ENCODE measurements at regions not wholly inside any gene's neighbourhood (a gene's known extent, or its start where the extent isn't known, plus 50 kb on each side); places are given as distances from the start of the nearest gene placed in this dataset.

GRCh38 chr1:208763971-208764370 is 519.8 kb upstream of the PLXNA2 start:
- Mint-ChIP-seq H3K4me1 (no peaks in the 10 kb centered on the region), H3K27me3 (ENCODE audit: insufficient read depth) (no peaks in the 10 kb centered on the region), H3K4me3 (no peak overlapping the region), H3K36me3 (ENCODE audit: low read depth) (no peaks in the 10 kb centered on the region), H3K27ac (no peak overlapping the region), H3K9me3 (no peaks in the 10 kb centered on the region)
- no peak for TF ChIP-seq CTCF (conservative IDR thresholded peaks at IDR 0.05)
- Histone ChIP-seq H3K4me3 (ENCODE audit: low read length) (no peak overlapping the region), H3K36me3 (ENCODE audit: control insufficient read depth, insufficient read depth, low read length) (no peaks in the 10 kb centered on the region), H3K9ac (ENCODE audit: extremely low read depth, low read length, poor library complexity, severe bottlenecking) (no peak overlapping the region), H3K9me3 (ENCODE audit: control insufficient read depth, low read length) (no peaks in the 10 kb centered on the region), H3K4me1 (ENCODE audit: control insufficient read depth, insufficient read depth, low read length) (no peaks in the 10 kb centered on the region), H3K27ac (ENCODE audit: low read depth, low read length) (no peak overlapping the region), H3K27me3 (ENCODE audit: control insufficient read depth, insufficient read depth, low read length, poor library complexity, severe bottlenecking) (no peaks in the 10 kb centered on the region)
- DNase-seq = no peak
- WGBS, 2 experiments (ENCODE audit: insufficient coverage in 1 of 2, insufficient read length in 1 of 2) = 96 to 100% methylated on average over 1 to 2 of the region's 2 CpGs

- 79 to 82% methylated on average over 3 to 4 of the region's 4 CpGs for WGBS, 2 experiments (ENCODE audit: insufficient coverage in 1 of 2, insufficient read length in 1 of 2)
- H3K9me3 ChIP-seq (ENCODE audit: control insufficient read depth, low read length) = no peaks in the 10 kb centered on the region
- no peaks in the 10 kb centered on the region for H3K4me1 ChIP-seq (ENCODE audit: control insufficient read depth, insufficient read depth, low read length)
- H3K4me1 Mint-ChIP-seq = no peaks in the 10 kb centered on the region
- no peaks in the 10 kb centered on the region for H3K9me3 Mint-ChIP-seq
- no peak overlapping the region for H3K4me3 ChIP-seq (ENCODE audit: low read length)
- TF ChIP-seq CTCF (conservative IDR thresholded peaks at IDR 0.05) = no peak
- no peaks in the 10 kb centered on the region for H3K36me3 Mint-ChIP-seq (ENCODE audit: low read depth)
- H3K27ac Mint-ChIP-seq = no peak overlapping the region
- H3K27me3 ChIP-seq (ENCODE audit: control insufficient read depth, insufficient read depth, low read length, poor library complexity, severe bottlenecking) = no peaks in the 10 kb centered on the region
- no peak for DNase-seq
- H3K27ac ChIP-seq (ENCODE audit: low read depth, low read length) = no peak overlapping the region
- no peak overlapping the region for H3K4me3 Mint-ChIP-seq
- no peak overlapping the region for H3K9ac ChIP-seq (ENCODE audit: extremely low read depth, low read length, poor library complexity, severe bottlenecking)
- H3K36me3 ChIP-seq (ENCODE audit: control insufficient read depth, insufficient read depth, low read length) = no peaks in the 10 kb centered on the region
- H3K27me3 Mint-ChIP-seq (ENCODE audit: insufficient read depth) = no peaks in the 10 kb centered on the region
Observed at GRCh38 chr1:208766832-208767231, 522.6 kb upstream of the PLXNA2 start.

GRCh38 chr1:208767816-208768215 is 523.6 kb upstream of the PLXNA2 start:
- Histone ChIP-seq H3K9ac (ENCODE audit: extremely low read depth, low read length, poor library complexity, severe bottlenecking) (no peak overlapping the region), H3K36me3 (ENCODE audit: control insufficient read depth, insufficient read depth, low read length) (no peaks in the 10 kb centered on the region), H3K9me3 (ENCODE audit: control insufficient read depth, low read length) (no peaks in the 10 kb centered on the region), H3K27me3 (ENCODE audit: control insufficient read depth, insufficient read depth, low read length, poor library complexity, severe bottlenecking) (no peaks in the 10 kb centered on the region), H3K27ac (ENCODE audit: low read depth, low read length) (no peak overlapping the region), H3K4me1 (ENCODE audit: control insufficient read depth, insufficient read depth, low read length) (no peaks in the 10 kb centered on the region), H3K4me3 (ENCODE audit: low read length) (no peak overlapping the region)
- no peaks in the 10 kb centered on the region for H3K9me3 Mint-ChIP-seq
- no peaks in the 10 kb centered on the region for H3K36me3 Mint-ChIP-seq (ENCODE audit: low read depth)
- H3K4me3 Mint-ChIP-seq = no peak overlapping the region
- WGBS, 2 experiments (ENCODE audit: insufficient coverage in 1 of 2, insufficient read length in 1 of 2) = 81 to 90% methylated on average over 3 of the region's 3 CpGs
- H3K27me3 Mint-ChIP-seq (ENCODE audit: insufficient read depth) = no peaks in the 10 kb centered on the region
- no peaks in the 10 kb centered on the region for H3K4me1 Mint-ChIP-seq
- H3K27ac Mint-ChIP-seq = no peak overlapping the region
- no peak for DNase-seq
- no peak for TF ChIP-seq CTCF (conservative IDR thresholded peaks at IDR 0.05)

Data from endodermal cell (in vitro differentiated cells).